Hematopoietic multipotent progenitor cell treated with erythropoietin and hydrocortisone succinate and interleukin-3 and kit ligand, for 8 days (in vitro differentiated cells): ENCODE measurements at regions not wholly inside any gene's neighbourhood (a gene's known extent, or its start where the extent isn't known, plus 50 kb on each side); places are given as distances from the start of the nearest gene placed in this dataset.

ENCODE experiments used
- DNase-seq: peaks from one replicate; pipeline ENCODE4 v3.0.0-alpha.2; 2015

- no peak for DNase-seq
Measured at GRCh38 chrX:20596856-20597255, 330.1 kb upstream of the RPS6KA3 start.

DNA sequence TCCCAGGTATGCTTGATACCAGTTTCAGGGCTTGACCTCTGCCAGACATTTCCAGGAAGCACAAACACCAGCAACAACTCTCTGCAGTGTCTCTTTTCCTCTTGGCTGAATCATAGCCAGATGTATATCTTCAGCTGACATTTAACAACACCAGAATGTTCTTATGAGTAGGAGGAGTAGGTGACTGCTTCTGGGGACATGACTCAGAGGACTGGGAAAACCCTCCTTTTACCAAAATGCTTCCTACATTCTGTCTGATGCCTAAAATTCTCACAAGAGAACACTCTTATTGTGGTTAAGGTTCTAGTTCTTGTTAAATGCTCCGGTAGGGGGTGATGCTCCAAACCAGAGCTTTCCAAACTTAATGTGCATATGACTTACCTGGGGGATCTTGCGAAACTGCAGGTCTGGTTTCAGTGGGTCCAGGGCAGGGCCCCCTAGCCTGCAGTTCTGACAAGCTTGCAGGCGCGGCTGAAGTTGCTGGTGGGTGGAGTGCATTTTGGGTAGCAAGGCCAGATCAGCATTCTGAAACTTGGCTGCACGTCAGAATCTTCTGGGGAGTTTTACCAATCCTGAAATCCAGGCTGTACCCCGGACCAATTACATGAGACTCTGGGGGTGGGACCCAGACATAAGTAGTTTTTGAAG lies 329.3 kb upstream of the RPS6KA3 start:
- DNase-seq, result no peak

GRCh38 chrX:20594985-20595384 lies 328.3 kb upstream of the RPS6KA3 start:
- DNase-seq, result no peak

GRCh38 chrX:20593836-20594235 lies 327.1 kb upstream of the RPS6KA3 start:
- no peak for DNase-seq

DNA sequence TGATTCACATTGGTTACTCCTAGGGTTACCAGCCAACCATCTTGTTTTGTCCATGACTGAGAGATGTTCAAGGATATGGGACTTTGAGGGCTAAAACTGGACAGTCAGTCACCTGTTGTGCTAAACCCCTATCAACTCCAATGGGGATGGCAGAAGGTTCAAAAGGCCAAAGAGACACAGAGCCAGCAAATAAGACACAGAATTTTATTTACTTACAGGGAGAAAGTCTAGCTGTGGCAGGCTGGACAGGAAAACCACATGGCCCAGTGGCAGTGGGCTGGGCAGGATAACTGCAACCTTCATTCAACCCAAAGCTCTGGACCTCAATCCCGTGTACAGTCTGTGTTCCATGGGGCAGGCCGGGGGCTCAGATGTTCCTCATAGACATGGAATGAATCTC lies 326.7 kb upstream of the RPS6KA3 start:
- DNase-seq, result no peak

DNA sequence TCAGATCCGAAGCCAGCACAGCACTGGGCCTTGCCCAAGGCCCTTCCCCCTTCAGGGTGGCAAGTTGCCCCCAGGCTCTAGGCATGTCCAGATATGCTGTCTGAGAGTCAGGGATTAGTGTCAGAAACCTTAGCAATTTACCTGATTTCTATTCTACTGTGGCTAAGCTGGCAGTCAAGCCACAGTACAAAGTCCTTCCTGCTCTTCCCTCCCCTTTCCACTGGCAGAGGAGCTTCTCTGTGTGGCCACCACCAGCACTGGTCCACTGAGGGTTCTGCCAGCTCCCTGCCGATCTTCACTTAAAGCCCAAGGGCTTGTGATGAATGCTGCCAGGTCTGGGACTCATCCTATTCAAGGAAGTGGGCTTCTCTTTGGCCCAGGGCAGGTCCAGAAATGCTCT lies 324.5 kb upstream of the RPS6KA3 start:
- DNase-seq, result no peak

GRCh38 chrX:20585782-20586181 lies 319.1 kb upstream of the RPS6KA3 start:
- no peak for DNase-seq

GRCh38 chrX:20571611-20572010 lies 304.9 kb upstream of the RPS6KA3 start:
- no peak for DNase-seq

GRCh38 chrX:20567108-20567507 lies 300.4 kb upstream of the RPS6KA3 start:
- DNase-seq, result no peak

DNA sequence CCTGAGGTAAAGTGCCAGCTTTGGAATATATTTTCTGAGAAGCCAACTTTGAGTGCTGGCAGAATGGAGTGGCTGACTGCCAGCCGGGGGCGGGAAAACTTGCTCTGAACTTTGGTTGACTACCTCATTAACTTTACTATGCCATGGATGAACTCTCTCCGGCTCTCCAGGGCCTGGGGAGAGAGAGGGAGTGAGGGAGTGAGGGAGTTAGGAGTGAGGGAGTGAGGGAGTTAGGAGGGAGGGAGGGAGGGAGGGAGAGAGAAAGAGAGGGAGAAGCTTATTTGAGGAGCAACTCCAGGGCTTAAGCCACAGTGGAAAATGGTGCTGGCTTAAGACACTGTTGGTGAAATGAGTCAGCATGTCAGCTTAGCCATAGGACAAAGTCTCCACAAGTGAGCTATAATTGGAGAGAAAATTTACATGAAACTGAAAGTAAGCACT lies 280.9 kb upstream of the RPS6KA3 start:
- DNase-seq, result no peak

- DNase-seq, result no peak
Measured at GRCh38 chrX:20545538-20545937, 278.8 kb upstream of the RPS6KA3 start.

DNA sequence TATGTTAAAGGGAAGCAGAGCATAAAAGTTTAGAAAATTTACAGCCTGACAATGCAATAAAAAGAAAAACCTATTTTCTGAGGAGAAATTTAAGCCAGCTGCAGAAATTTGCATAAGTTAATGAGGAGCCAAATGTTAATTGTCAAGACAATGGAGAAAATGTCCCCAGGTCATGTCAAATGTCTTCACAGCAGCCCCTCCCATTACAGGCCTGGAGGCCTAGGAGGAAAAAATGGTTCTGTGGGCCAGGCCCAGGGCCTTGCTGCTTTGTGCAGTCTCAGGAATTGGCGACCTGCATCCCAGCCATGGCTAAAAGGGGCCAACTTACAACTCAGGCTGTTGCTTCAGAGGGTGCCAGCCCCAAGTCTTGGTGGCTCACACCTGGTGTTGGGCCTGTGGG lies 275.4 kb upstream of the RPS6KA3 start:
- no peak for DNase-seq

GRCh38 chrX:20538974-20539373 lies 272.3 kb upstream of the RPS6KA3 start:
- DNase-seq, result no peak

DNA sequence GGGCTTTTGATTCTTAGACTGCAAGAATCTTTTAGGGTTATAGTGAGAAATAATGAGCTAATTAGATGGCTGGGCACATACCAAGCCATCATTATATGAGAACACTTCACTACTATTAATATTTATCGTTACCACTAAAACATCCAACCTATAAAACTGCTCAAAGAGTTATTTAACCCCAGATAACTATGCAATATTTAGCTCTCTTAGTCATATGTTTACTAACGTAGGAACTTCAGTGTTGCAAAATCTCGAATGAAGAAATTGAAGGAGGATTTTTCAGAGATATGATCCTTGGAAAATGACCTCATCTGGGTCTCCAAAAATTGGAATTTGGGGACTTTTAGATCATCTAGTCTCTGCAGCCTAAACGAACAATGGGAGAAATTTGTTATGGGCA lies 265.0 kb upstream of the RPS6KA3 start:
- no peak for DNase-seq

DNA sequence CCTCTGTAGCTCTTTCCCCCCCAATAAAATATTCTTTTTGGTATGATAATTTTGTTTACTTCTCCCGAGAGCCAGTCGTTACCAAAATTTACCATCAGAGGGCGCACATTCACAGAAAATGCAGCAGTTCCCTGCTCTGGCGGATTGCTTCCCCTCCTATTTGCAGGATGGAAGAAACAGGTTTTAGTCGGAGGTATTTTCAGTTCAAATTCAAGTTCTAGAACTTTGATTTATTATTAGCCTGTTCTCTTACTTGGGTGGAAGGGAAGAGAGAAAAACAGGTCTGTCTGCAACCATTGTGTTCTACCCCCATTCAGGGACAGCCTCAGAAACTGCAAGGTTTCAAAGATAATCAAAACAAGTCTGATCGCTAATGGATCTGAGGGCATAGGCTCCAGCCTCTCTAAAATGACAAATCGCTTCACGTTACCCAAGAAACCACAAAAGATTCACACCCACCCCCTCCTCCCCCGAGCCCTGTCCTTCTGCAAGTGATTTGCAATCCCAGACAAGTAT lies 263.8 kb upstream of the RPS6KA3 start:
- peak; percentile 39 for DNase-seq

GRCh38 chrX:20529711-20530110 lies 263.0 kb upstream of the RPS6KA3 start:
- no peak for DNase-seq

- DNase-seq, result no peak
Measured at GRCh38 chrX:20529301-20529700, 262.6 kb upstream of the RPS6KA3 start.

DNA sequence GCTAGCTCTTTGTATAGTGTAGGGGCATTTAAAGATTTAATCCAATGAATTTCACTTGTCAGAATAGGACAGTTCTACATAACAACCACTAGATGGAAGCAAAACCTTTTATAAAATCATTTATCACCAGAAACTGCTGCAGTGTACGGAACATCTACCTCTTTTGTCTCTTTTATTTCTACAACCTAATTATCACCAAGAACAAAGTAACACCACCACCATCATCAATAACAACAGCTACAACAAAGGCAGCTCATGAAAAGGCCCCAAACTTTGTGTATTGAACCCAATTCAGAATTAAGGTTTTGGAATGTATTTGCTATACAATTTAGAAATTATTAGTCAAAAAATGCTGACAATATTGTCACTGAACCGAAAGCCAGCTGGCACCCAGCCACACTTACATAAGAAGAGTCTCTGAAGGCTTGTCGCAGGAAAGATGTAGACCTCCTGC lies 260.9 kb upstream of the RPS6KA3 start:
- peak; percentile 15 for DNase-seq

DNA sequence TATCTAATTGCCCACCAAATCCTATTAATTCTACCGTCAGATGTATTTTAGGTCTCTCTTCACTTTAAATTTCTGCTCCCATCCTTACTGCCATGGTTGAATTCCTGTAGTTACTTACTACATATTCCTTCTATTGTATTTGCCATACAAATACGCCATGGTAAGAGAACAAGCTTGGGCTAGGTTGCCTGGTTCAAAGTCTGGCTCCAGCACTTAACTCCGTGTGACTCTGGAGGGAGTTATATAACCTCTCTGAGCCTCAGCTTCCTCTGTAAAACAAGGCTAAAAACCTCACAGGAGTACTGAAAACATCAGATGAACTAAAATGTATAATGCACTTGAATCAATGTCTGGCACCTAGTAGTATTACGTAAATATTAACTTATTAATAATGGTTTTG lies 260.3 kb upstream of the RPS6KA3 start:
- no peak for DNase-seq

GRCh38 chrX:20523626-20524312 lies 257.1 kb upstream of the RPS6KA3 start:
- DNase-seq, result no peak

DNA sequence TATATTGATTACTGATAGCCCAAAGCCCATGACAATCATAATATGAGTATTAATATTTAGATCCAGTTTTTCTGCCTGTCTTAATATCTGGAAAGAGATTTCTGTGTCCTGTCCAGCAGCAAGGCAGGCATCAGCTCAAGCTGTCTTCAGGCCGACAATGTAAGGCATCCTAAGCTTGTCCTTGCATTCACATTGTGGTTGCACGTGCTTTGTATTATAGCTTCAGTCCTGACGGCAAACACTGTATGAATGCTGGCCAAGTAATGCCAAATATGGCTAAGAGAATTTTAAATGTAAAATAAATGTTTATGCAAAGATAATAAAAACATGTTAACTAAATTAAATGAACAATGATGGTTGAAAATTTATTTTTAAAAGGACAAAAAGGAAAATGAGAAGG lies 255.7 kb upstream of the RPS6KA3 start:
- no peak for DNase-seq

DNA sequence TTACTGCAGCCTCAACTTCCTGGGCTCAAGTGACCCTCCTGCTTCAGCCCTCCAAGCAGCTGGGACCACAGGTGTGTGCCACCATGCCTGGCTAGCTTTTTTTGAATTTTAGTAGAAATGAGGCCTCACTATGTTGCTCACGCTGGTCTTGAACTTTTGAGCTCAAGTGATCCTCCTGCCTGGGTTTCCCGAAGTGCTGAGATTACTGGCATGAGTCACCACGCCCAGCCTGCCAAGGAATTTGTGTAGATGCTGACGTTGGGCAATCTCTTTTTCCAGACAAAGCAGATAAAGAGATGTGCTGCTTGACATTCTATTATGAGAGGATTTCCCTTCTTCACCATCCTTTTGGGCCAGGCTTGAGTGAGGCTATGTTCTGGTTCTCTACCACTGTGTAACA lies 254.5 kb upstream of the RPS6KA3 start:
- DNase-seq, result no peak

- DNase-seq, result no peak
Measured at GRCh38 chrX:20519826-20520225, 253.1 kb upstream of the RPS6KA3 start.

GRCh38 chrX:20519146-20519545 lies 252.4 kb upstream of the RPS6KA3 start:
- no peak for DNase-seq

DNA sequence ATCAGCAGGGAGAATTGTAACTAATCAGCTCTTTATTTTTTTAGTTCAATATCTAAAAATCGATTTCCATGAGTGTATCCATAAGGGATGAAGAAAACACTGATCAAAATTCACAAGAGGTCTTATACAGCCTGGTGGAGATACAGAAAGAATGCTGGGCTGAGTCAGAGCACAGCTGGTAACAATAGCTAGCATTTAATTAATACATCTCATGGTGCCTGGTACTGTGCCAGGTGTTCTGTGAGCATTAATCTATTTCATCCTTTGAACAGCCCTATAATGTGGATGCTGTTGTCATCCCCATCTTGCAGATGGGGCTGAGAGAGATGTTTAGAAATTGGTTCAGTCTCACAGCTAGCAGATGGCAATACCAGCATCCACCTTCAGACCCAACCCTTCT lies 250.9 kb upstream of the RPS6KA3 start:
- no peak for DNase-seq
